Endothelial cell of umbilical vein (primary cell): ENCODE measurements at regions not wholly inside any gene's neighbourhood (a gene's known extent, or its start where the extent isn't known, plus 50 kb on each side); places are given as distances from the start of the nearest gene placed in this dataset.

Experiments
- BruUV-seq: library from RNA; stranded (reverse); fragments of 400-500 nt; replicated peaks from 2 replicates; lab custom pipeline; 2021; lab: Mats Ljungman, UMichigan
- CTCF ChIA-PET: fragments of 300-600, 350-600 bp; sonication (Branson Sonifier 250); formaldehyde crosslinking; loops from one replicate; lab custom pipeline; 2021; ENCODE audit warnings: antibody characterized with exemption, inconsistent platforms; lab: Charles Lee
- POLR2A ChIA-PET: fragments of 300-600, 350-600 bp; sonication (Branson Sonifier 250); formaldehyde crosslinking; loops from one replicate; lab custom pipeline; 2021; ENCODE audit warnings: antibody characterized with exemption, inconsistent platforms; lab: Charles Lee
- DNase-seq: peaks from one replicate; pipeline ENCODE4 v3.0.0-alpha.2; 2011; ENCODE audit warnings: low read depth, low spot score
- FAIRE-seq: peaks from 2 replicates; lab custom pipeline; 2011; peaks lifted over from hg19 to GRCh38; lab: Jason Lieb, UNC
- H2AFZ ChIP-seq: 2 replicates; pipeline ENCODE4 v1.6.0; 2012; ENCODE audit warnings: low read depth, low read length, control low read depth, inconsistent platforms
- H3K27ac ChIP-seq: 2 replicates; pipeline ENCODE4 v1.5.1; 2011; ENCODE audit warnings: low read depth, mild to moderate bottlenecking, control low read depth, low read length, moderate library complexity; ENCODE audit not compliant: insufficient read depth
- H3K27me3 ChIP-seq, 2 experiments: 2 replicates each; pipeline versions ENCODE4 v1.6.0 to v1.6.1; 2011; ENCODE audit warnings: low read length in 2 of 2, mixed read lengths in 1 of 2; ENCODE audit not compliant: control insufficient read depth in 2 of 2, insufficient read depth in 2 of 2
- H3K36me3 ChIP-seq, 2 experiments: 2 replicates in 1 of 2; 3 replicates in 1 of 2; pipeline ENCODE4 v1.5.1; 2011; ENCODE audit warnings: low read length in 2 of 2, mild to moderate bottlenecking in 1 of 2, moderate library complexity in 1 of 2; ENCODE audit not compliant: control insufficient read depth in 2 of 2, insufficient read depth in 2 of 2; ENCODE audit errors: extremely low read depth in 1 of 2
- H3K4me1 ChIP-seq: 3 replicates; pipeline ENCODE4 v1.5.1; 2011; ENCODE audit warnings: mild to moderate bottlenecking, low read length; ENCODE audit not compliant: control insufficient read depth, insufficient read depth; ENCODE audit errors: extremely low read depth
- H3K4me2 ChIP-seq: 2 replicates; pipeline ENCODE4 v1.6.1; 2011; ENCODE audit warnings: low read length, control low read depth, mixed read lengths; ENCODE audit not compliant: insufficient read depth
- H3K4me3 ChIP-seq, 3 experiments: fragments of 200-600 bp in 1 of 3; sonication (generic), shearing (Covaris generic) in 1 of 3; replicated peaks in 1 of 3; 2 replicates each; pipeline ENCODE4 v1.5.1; 2011 to 2016; ENCODE audit warnings: control low read depth in 3 of 3, low read length in 3 of 3, mild to moderate bottlenecking in 2 of 3, inconsistent platforms in 1 of 3, low read depth in 1 of 3, moderate library complexity in 1 of 3; ENCODE audit not compliant: insufficient read depth in 1 of 3
- H3K79me2 ChIP-seq: 2 replicates; pipeline ENCODE4 v1.6.0; 2012; ENCODE audit warnings: low read length, inconsistent platforms; ENCODE audit not compliant: control insufficient read depth, insufficient read depth
- H3K9ac ChIP-seq: replicated peaks from 2 replicates; pipeline ENCODE3; 2011; ENCODE audit warnings: low read length, control low read depth; ENCODE audit not compliant: insufficient read depth; ENCODE audit errors: extremely low read depth
- H3K9me1 ChIP-seq: replicated peaks from 3 replicates; pipeline ENCODE4 v1.6.0; 2011; ENCODE audit warnings: mild to moderate bottlenecking, low read length; ENCODE audit not compliant: control insufficient read depth, insufficient read depth; ENCODE audit errors: extremely low read depth
- H3K9me3 ChIP-seq: replicated peaks from 2 replicates; pipeline ENCODE4 v1.5.1; 2012; ENCODE audit warnings: low read length, inconsistent platforms; ENCODE audit not compliant: control insufficient read depth, insufficient read depth
- H4K20me1 ChIP-seq: replicated peaks from 2 replicates; pipeline ENCODE3; 2011; ENCODE audit warnings: mild to moderate bottlenecking, low read length; ENCODE audit not compliant: control insufficient read depth, insufficient read depth; ENCODE audit errors: extremely low read depth
- CTCF ChIP-seq, 2 donors: IDR thresholded peaks; 1 replicate in 1 of 2; 2 replicates in 1 of 2; pipeline ENCODE4 v1.5.1; 2011; ENCODE audit warnings: low read length in 2 of 2, mild to moderate bottlenecking in 2 of 2, moderate library complexity in 2 of 2, control low read depth in 1 of 2, inconsistent platforms in 1 of 2, low read depth in 1 of 2; ENCODE audit not compliant: insufficient read depth in 1 of 2; ENCODE audit errors: extremely low read depth in 1 of 2
- EZH2 ChIP-seq: IDR thresholded peaks from 2 replicates; pipeline ENCODE4 v1.6.1; 2012; ENCODE audit warnings: borderline replicate concordance, low read depth, mild to moderate bottlenecking, moderate library complexity, low read length, inconsistent platforms; ENCODE audit not compliant: severe bottlenecking
- FOS ChIP-seq: IDR thresholded peaks from 2 replicates; pipeline ENCODE4 v1.6.1; 2011; ENCODE audit warnings: mild to moderate bottlenecking, low read length, moderate library complexity, borderline replicate concordance; ENCODE audit not compliant: insufficient read depth
- GATA2 ChIP-seq: IDR thresholded peaks from 2 replicates; pipeline ENCODE4 v1.7.0; 2011; ENCODE audit warnings: low read depth, mild to moderate bottlenecking, moderate library complexity, mixed read lengths, low read length; ENCODE audit not compliant: insufficient read length, insufficient read depth
- JUN ChIP-seq: IDR thresholded peaks from 2 replicates; pipeline ENCODE4 v1.6.1; 2011; ENCODE audit warnings: borderline replicate concordance, low read depth; ENCODE audit not compliant: insufficient read length, insufficient read depth
- MAX ChIP-seq: IDR thresholded peaks from 2 replicates; pipeline ENCODE4 v1.6.1; 2011; ENCODE audit not compliant: insufficient read depth, insufficient read length
- MYC ChIP-seq: IDR thresholded peaks from one replicate; pipeline ENCODE4 v1.6.1; 2011; ENCODE audit warnings: mild to moderate bottlenecking, low read depth, low read length
- POLR2A ChIP-seq: IDR thresholded peaks from 2 replicates; pipeline ENCODE4 v1.6.1; 2012; ENCODE audit warnings: low read depth, mild to moderate bottlenecking, control low read depth, low read length
- POLR2AphosphoS5 ChIP-seq: IDR thresholded peaks from 2 replicates; pipeline ENCODE4 v1.6.1; 2012; ENCODE audit warnings: low read depth, mild to moderate bottlenecking, control low read depth, low read length, moderate library complexity; ENCODE audit not compliant: insufficient read depth
- dilution Hi-C: fragments of 300-500 bp; cut with MboI; formaldehyde crosslinking; loops from one replicate; pipeline ENCODE4 v1.15.0; 2019; ENCODE audit warnings: low sequenced_read_pairs; ENCODE audit not compliant: extremely low pct_ligation_motif_present
- intact Hi-C: fragments of 100-400 bp; cut with micrococcal nuclease; formaldehyde crosslinking; loops from one replicate; pipeline ENCODE4 v1.10.0; 2022

GRCh38 chr10:80829151-80829550 lies 291.4 kb downstream of the SH2D4B start:
- BruUV-seq = no TSS peak
- no peaks in the 10 kb centered on the region for H3K9me3 ChIP-seq
- CTCF ChIA-PET = no interaction called here
- H3K27ac ChIP-seq = no peak overlapping the region
- FAIRE-seq (no peak), DNase-seq (no peak)
- POLR2A ChIA-PET = no interaction called here
- no peak overlapping the region for H3K9ac ChIP-seq
- H3K4me2 ChIP-seq = no peak overlapping the region
- dilution Hi-C loops = no loop called here
- H3K9me1 ChIP-seq = no peaks in the 10 kb centered on the region
- TF ChIP-seq GATA2 (no peak), POLR2AphosphoS5 (no peak), FOS (no peak), EZH2 (no peak), MYC (no peak)
- H3K4me3 ChIP-seq = no peak overlapping the region
- no peaks in the 10 kb centered on the region for H3K79me2 ChIP-seq
- H3K4me1 ChIP-seq = no peaks in the 10 kb centered on the region
- intact Hi-C loops = no loop called here
- no peaks in the 10 kb centered on the region for H3K27me3 ChIP-seq
- no peaks in the 10 kb centered on the region for H4K20me1 ChIP-seq
- H3K36me3 ChIP-seq = no peaks in the 10 kb centered on the region
- H2AFZ ChIP-seq = no peak overlapping the region

GRCh38 chr10:80829562-80829961 lies 291.9 kb downstream of the SH2D4B start:
- Histone ChIP-seq H3K36me3 (no peaks in the 10 kb centered on the region), H3K4me1 (no peaks in the 10 kb centered on the region), H3K27ac (no peak overlapping the region), H3K9ac (no peak overlapping the region), H2AFZ (no peak overlapping the region), H3K9me1 (no peaks in the 10 kb centered on the region), H3K9me3 (no peaks in the 10 kb centered on the region), H3K27me3 (no peaks in the 10 kb centered on the region), H3K4me2 (no peak overlapping the region), H3K4me3 (no peak overlapping the region), H3K79me2 (no peaks in the 10 kb centered on the region), H4K20me1 (no peaks in the 10 kb centered on the region)
- no peak for FAIRE-seq
- intact Hi-C loops = no loop called here
- POLR2A ChIA-PET = no interaction called here
- dilution Hi-C loops = no loop called here
- no peak for DNase-seq
- TF ChIP-seq CTCF (IDR thresholded peaks at IDR 0.05; ENCODE audit: extremely low read depth in 1 of 2, insufficient read depth in 1 of 2, low read depth in 1 of 2, low read length in 2 of 2) (no peak), POLR2A (no peak), MYC (no peak), MAX (no peak), GATA2 (no peak), EZH2 (no peak), POLR2AphosphoS5 (no peak), FOS (no peak), JUN (no peak)
- no TSS peak for BruUV-seq
- CTCF ChIA-PET = no interaction called here
